ENCODE measurements at regions not wholly inside any gene's neighbourhood (a gene's known extent, or its start where the extent isn't known, plus 50 kb on each side); places are given as distances from the start of the nearest gene placed in this dataset.

GRCh38 chr2:190783513-190784263 lies 96.9 kb upstream of the GLS start:
- no peak for DNase-seq (ENCODE audit: low spot score)

- no peak for DNase-seq (ENCODE audit: low spot score)
Measured at GRCh38 chr2:190785334-190785733, 95.3 kb upstream of the GLS start.

GRCh38 chr2:190786404-190787166 lies 94.0 kb upstream of the GLS start:
- no peak for DNase-seq (ENCODE audit: low spot score)

- no peak for DNase-seq (ENCODE audit: low spot score)
Measured at GRCh38 chr2:190787743-190788235, 92.8 kb upstream of the GLS start.

- DNase-seq (ENCODE audit: low spot score), result no peak
Measured at GRCh38 chr2:190789074-190790004, 91.3 kb upstream of the GLS start.

- DNase-seq (ENCODE audit: low spot score), result no peak
Measured at GRCh38 chr2:190791347-190791975, 89.2 kb upstream of the GLS start.

GRCh38 chr2:190791976-190792575 lies 88.5 kb upstream of the GLS start:
- no peak for DNase-seq (ENCODE audit: low spot score)

GRCh38 chr2:190792956-190793888 lies 87.4 kb upstream of the GLS start:
- no peak for DNase-seq (ENCODE audit: low spot score)

- DNase-seq (ENCODE audit: low spot score), result no peak
Measured at GRCh38 chr2:190794377-190794776, 86.2 kb upstream of the GLS start.

GRCh38 chr2:190794790-190795189 lies 85.8 kb upstream of the GLS start:
- no peak for DNase-seq (ENCODE audit: low spot score)

- DNase-seq (ENCODE audit: low spot score), result no peak
Measured at GRCh38 chr2:190795686-190796085, 84.9 kb upstream of the GLS start.

- no peak for DNase-seq (ENCODE audit: low spot score)
Measured at GRCh38 chr2:190799999-190800398, 80.6 kb upstream of the GLS start.

- DNase-seq (ENCODE audit: low spot score), result no peak
Measured at GRCh38 chr2:190800528-190800927, 80.1 kb upstream of the GLS start.

GRCh38 chr2:190802129-190802528 lies 78.5 kb upstream of the GLS start:
- DNase-seq (ENCODE audit: low spot score), result no peak

GRCh38 chr2:190802626-190803209 lies 77.9 kb upstream of the GLS start:
- no peak for DNase-seq (ENCODE audit: low spot score)

GRCh38 chr2:190804182-190804795 lies 76.3 kb upstream of the GLS start:
- DNase-seq (ENCODE audit: low spot score), result peak; percentile 20

- DNase-seq (ENCODE audit: low spot score), result no peak
Measured at GRCh38 chr2:190805126-190805525, 75.5 kb upstream of the GLS start.

GRCh38 chr2:190805843-190806242 lies 74.8 kb upstream of the GLS start:
- DNase-seq (ENCODE audit: low spot score), result no peak

- DNase-seq (ENCODE audit: low spot score), result no peak
Measured at GRCh38 chr2:190807886-190808285, 72.7 kb upstream of the GLS start.
